Brain microvascular endothelial cell (primary cell): ENCODE measurements at regions not wholly inside any gene's neighbourhood (a gene's known extent, or its start where the extent isn't known, plus 50 kb on each side); places are given as distances from the start of the nearest gene placed in this dataset.

Experiments used
- DNase-seq: peaks from one replicate; pipeline ENCODE4 v3.0.0-alpha.2; 2020
- H3K27ac ChIP-seq: fragments of 250-450 bp; sonication (Bioruptor Pico); 2 replicates; pipeline ENCODE4 v1.5.1; 2020; ENCODE audit warnings: mild to moderate bottlenecking, moderate library complexity
- H3K27me3 ChIP-seq: fragments of 250-450 bp; sonication (Bioruptor Pico); replicated peaks from 2 replicates; pipeline ENCODE4 v1.5.1; 2020; ENCODE audit warnings: mild to moderate bottlenecking
- H3K36me3 ChIP-seq: fragments of 250-450 bp; sonication (Bioruptor Pico); replicated peaks from 2 replicates; pipeline ENCODE4 v1.5.1; 2020; ENCODE audit warnings: mild to moderate bottlenecking
- H3K4me3 ChIP-seq: 2 replicates; pipeline ENCODE4 v1.5.1; 2011; ENCODE audit warnings: low read depth, mild to moderate bottlenecking, control low read depth, low read length, moderate library complexity
- in situ Hi-C: cut with HindIII; loops from 2 replicates; pipeline ENCODE4 v1.10.0; 2017; ENCODE audit warnings: low sequenced_read_pairs, low pct_ligation_motif_present
- TF ChIP-seq, protein P1 (sequence below): IDR thresholded peaks from 2 replicates; pipeline ENCODE4 v1.5.1; 2011; ENCODE audit warnings: low read depth, mild to moderate bottlenecking, moderate library complexity, low read length, control low read depth, inconsistent platforms; ENCODE audit errors: missing control alignments

DNA sequence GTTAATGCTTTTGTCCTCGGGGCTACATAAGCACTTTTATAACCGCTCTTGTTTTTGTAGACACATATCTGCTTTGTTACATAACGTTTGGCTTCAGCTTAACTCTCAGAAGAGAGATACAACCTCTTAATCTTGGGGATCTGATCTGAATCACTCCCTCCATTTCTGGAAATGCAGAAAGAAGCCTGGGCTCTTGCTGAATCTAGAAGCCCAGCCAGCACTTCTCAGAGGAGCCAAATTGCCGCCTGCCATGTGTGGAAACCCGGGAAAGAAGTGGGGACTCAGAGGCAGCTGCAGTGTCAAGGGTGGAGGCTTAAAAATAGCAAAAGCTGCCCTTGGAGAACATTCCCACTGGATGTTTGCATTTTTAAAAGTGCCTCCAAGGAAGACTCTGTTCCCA lies 69.3 kb upstream of the LDB2 start:
- Histone ChIP-seq H3K4me3 (no peak overlapping the region), H3K36me3 (no peaks in the 10 kb centered on the region), H3K27ac (no peak overlapping the region), H3K27me3 (no peaks in the 10 kb centered on the region)
- no peak for DNase-seq
- in situ Hi-C loops, result no loop called here
- TF ChIP-seq, protein P1, sequence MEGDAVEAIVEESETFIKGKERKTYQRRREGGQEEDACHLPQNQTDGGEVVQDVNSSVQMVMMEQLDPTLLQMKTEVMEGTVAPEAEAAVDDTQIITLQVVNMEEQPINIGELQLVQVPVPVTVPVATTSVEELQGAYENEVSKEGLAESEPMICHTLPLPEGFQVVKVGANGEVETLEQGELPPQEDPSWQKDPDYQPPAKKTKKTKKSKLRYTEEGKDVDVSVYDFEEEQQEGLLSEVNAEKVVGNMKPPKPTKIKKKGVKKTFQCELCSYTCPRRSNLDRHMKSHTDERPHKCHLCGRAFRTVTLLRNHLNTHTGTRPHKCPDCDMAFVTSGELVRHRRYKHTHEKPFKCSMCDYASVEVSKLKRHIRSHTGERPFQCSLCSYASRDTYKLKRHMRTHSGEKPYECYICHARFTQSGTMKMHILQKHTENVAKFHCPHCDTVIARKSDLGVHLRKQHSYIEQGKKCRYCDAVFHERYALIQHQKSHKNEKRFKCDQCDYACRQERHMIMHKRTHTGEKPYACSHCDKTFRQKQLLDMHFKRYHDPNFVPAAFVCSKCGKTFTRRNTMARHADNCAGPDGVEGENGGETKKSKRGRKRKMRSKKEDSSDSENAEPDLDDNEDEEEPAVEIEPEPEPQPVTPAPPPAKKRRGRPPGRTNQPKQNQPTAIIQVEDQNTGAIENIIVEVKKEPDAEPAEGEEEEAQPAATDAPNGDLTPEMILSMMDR, result no peak

DNA sequence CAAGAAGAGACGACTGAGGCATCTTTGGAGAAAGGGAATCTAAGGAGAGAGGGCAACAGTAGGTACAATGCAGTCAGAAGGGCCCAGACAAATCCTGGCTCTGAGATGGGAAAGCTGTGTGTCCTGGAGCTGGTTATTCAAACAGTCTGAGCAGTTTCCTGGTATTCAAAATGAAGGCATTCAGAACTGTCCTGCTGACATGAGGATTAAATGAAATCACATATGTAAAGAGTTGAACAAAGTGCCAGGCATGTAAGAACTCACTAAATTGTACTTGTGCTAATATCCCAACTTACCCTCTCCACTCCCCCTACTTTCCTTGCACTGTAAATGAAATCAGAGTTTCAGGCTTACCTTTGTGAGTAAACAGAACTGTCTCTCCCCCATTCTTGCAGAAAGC lies 60.9 kb upstream of the LDB2 start:
- H3K27ac ChIP-seq, result no peak overlapping the region
- H3K4me3 ChIP-seq, result no peak overlapping the region
- DNase-seq, result no peak
- in situ Hi-C loops, result no loop called here
- H3K27me3 ChIP-seq, result no peaks in the 10 kb centered on the region
- no peaks in the 10 kb centered on the region for H3K36me3 ChIP-seq
- TF ChIP-seq, protein P1, result no peak

DNA sequence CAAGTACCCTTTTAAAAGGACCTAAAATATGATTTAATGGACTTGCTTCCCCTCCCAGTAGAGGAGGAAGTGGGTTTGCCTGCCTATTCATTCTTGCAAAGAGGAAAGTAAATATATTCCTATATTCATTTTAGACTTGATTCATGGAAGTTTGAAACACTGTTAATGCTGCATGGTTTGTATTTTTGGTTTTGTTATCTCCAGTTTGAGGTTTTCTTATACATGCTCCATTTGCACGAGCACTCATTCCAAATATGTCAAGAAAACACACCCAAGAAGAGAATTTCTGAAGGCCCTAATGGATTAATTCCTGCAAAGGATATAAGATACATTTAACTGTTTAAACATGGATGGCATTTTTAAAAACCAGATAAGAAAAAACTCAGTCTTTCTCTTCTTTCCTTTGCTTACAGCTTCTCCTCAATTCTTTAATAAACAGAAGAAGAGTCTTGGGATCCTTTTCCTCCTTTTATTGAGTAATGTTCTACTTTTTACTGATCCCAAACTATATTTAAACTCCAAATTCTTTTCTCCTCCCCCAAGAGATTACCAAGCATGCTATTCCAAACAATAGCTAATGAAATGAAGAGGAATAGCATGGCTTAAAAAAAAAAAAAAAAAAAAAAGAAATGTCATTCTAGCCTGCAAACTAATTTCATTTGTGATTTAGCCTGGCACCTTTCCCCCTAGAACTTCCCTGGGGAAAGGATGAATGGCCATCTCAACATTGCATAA lies 54.6 kb upstream of the LDB2 start:
- Histone ChIP-seq H3K27me3 (no peaks in the 10 kb centered on the region), H3K4me3 (no peak overlapping the region), H3K36me3 (no peaks in the 10 kb centered on the region), H3K27ac (no peak overlapping the region)
- in situ Hi-C loops, result no loop called here
- TF ChIP-seq, protein P1, result no peak
- no peak for DNase-seq

DNA sequence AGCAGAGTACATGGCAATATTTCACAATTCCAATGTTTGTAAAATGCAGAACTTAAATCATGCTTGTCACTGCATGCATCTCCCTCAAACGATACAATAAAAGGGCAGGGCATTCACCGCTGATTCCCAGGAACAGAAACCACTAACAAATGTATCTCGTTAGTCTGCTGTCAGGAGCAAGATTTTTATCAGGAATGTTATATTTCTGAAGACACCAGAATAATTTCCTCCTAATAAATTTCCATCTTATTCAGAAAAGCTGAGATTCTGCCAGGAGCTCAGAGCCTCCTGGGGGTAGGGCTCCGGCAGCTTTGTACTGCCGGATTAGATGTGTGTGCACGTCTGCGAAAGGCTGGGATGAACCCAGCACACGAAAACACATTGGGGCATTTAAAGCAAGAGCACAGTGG lies 54.0 kb upstream of the LDB2 start:
- H3K27me3 ChIP-seq, result no peaks in the 10 kb centered on the region
- H3K27ac ChIP-seq, result no peak overlapping the region
- no peak for DNase-seq
- no peaks in the 10 kb centered on the region for H3K36me3 ChIP-seq
- no peak overlapping the region for H3K4me3 ChIP-seq
- TF ChIP-seq, protein P1, result no peak
- in situ Hi-C loops, result no loop called here
